PFSK-1 (cell line): ENCODE measurements at regions not wholly inside any gene's neighbourhood (a gene's known extent, or its start where the extent isn't known, plus 50 kb on each side); places are given as distances from the start of the nearest gene placed in this dataset.

Experiments used
- FOXP2 ChIP-seq: optimal IDR thresholded peaks from 2 replicates; pipeline ENCODE3; 2011; ENCODE audit warnings: borderline replicate concordance, control low read depth, inconsistent platforms; ENCODE audit not compliant: insufficient read depth; ENCODE audit errors: extremely low read length, extremely low read depth
- POLR2AphosphoS5 ChIP-seq: IDR thresholded peaks from 2 replicates; pipeline ENCODE4 v1.6.1; 2012; ENCODE audit warnings: low read depth, mild to moderate bottlenecking, control low read depth, low read length, moderate library complexity
- SIN3A ChIP-seq: IDR thresholded peaks from 2 replicates; pipeline ENCODE4 v1.6.1; 2012; ENCODE audit warnings: mild to moderate bottlenecking, low read length, moderate library complexity, borderline replicate concordance; ENCODE audit not compliant: insufficient read depth
- TAF1 ChIP-seq: IDR thresholded peaks from 2 replicates; pipeline ENCODE4 v1.6.1; 2012; ENCODE audit warnings: low read length, control low read depth, borderline replicate concordance; ENCODE audit not compliant: insufficient read depth
- TF ChIP-seq, protein P1 (sequence below), 2 experiments: IDR thresholded peaks; 2 replicates each; pipeline versions ENCODE4 v1.6.1 to v1.8.0; 2011 to 2012; ENCODE audit warnings: low read depth in 2 of 2, low read length in 2 of 2, control low read depth in 1 of 2, inconsistent platforms in 1 of 2, mild to moderate bottlenecking in 1 of 2, moderate library complexity in 1 of 2; ENCODE audit not compliant: insufficient read depth in 1 of 2

DNA sequence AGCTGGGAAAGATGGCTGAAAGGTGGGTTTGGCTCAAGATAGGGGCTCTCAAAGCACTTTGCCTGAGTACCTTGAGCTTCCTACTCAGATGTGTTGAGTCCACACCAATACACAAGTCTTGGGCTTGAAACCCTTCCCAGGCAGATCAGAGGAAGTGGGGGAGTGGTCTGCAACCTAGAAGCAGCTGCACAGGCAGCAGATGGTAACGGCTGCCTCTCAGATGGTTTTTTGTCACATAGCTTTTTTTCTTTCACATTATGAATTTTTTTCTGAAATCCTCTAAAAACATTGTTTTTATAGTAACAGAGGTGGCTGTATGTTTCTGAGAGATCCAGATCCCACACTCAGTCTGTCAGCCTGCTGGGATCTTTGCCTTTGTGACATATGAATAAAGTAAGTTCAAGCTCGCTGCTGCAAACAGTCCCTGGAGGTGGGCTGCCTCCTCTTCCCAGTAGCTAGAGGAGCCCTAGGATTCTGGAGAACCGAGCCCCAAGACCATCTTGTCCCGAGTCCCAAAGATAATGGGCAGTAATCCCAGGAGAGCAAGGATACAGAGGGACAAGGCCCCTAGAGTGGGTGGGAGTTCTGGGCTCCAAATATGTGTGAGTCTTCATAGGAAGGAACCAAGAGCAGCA lies 97.1 kb upstream of the TOP1 start:
- TF ChIP-seq SIN3A, result no peak
- no peak for TF ChIP-seq FOXP2
- no peak for TF ChIP-seq POLR2AphosphoS5
- TF ChIP-seq, protein P1, sequence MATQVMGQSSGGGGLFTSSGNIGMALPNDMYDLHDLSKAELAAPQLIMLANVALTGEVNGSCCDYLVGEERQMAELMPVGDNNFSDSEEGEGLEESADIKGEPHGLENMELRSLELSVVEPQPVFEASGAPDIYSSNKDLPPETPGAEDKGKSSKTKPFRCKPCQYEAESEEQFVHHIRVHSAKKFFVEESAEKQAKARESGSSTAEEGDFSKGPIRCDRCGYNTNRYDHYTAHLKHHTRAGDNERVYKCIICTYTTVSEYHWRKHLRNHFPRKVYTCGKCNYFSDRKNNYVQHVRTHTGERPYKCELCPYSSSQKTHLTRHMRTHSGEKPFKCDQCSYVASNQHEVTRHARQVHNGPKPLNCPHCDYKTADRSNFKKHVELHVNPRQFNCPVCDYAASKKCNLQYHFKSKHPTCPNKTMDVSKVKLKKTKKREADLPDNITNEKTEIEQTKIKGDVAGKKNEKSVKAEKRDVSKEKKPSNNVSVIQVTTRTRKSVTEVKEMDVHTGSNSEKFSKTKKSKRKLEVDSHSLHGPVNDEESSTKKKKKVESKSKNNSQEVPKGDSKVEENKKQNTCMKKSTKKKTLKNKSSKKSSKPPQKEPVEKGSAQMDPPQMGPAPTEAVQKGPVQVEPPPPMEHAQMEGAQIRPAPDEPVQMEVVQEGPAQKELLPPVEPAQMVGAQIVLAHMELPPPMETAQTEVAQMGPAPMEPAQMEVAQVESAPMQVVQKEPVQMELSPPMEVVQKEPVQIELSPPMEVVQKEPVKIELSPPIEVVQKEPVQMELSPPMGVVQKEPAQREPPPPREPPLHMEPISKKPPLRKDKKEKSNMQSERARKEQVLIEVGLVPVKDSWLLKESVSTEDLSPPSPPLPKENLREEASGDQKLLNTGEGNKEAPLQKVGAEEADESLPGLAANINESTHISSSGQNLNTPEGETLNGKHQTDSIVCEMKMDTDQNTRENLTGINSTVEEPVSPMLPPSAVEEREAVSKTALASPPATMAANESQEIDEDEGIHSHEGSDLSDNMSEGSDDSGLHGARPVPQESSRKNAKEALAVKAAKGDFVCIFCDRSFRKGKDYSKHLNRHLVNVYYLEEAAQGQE (IDR thresholded peaks at IDR 0.05; ENCODE audit: insufficient read depth in 1 of 2, low read depth in 2 of 2, low read length in 2 of 2), result no peak
- TF ChIP-seq TAF1, result no peak

DNA sequence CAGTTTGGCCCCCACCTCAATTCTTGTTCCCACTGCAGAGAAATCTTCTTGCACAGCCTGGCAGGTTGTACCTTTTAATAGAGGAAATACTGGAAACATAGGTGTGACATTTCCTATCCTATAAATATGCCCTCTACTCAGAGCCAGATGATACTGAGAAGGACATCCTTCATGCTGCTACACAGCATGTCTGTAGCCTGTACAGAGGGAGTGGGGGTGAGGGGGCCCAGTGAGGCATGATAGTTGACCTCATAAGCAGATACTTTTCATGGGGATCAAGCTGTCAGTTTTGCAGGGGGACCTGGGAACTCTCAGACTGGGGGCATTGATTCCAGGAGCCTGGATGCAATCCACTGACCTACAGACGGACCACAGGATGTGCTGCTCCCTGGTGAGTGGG lies 96.2 kb upstream of the TOP1 start:
- TF ChIP-seq TAF1 (no peak), FOXP2 (no peak), SIN3A (no peak), POLR2AphosphoS5 (no peak)
- TF ChIP-seq, protein P1 (IDR thresholded peaks at IDR 0.05; ENCODE audit: insufficient read depth in 1 of 2, low read depth in 2 of 2, low read length in 2 of 2), result no peak

DNA sequence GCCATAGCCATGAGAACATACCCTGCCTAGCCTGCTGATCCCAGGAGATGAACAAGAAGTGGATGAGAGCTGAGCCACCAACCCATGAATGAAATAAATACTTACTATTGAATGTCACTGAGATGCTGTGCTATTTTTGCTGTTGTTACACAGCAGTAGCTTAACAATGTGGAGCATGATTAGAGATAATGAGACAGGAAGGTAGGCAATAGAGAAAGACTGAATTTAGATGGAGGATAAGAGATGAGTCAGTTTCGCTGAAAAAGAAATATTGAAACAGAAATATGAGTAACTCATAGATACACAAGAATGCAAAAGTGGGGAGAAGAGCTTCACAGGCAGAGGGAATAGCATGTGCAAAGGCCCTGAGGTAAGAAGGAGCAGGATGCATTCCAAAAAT lies 94.9 kb upstream of the TOP1 start:
- TF ChIP-seq TAF1 (no peak), FOXP2 (no peak), POLR2AphosphoS5 (no peak), SIN3A (no peak)
- TF ChIP-seq, protein P1 (IDR thresholded peaks at IDR 0.05; ENCODE audit: insufficient read depth in 1 of 2, low read depth in 2 of 2, low read length in 2 of 2), result no peak

DNA sequence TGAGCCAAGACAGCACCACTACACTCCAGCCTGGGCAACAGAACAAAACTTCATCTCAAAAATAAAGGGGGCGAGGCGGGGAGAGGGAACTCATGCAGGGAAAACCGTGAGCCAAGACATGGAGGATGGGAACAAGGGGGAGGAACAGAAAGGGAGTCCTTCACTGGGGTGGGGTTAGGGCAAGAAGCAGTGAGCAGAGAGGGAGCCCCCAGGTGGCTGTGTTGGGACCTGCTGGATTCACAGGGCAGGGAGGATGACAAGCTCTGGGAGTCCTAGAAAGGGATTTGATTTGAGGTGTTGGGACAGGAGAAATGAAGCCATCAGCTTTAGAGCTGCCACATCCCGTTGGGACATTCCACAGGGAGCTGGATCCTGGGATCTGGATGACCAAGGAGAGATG lies 90.6 kb upstream of the TOP1 start:
- no peak for TF ChIP-seq POLR2AphosphoS5
- no peak for TF ChIP-seq TAF1
- no peak for TF ChIP-seq FOXP2

DNA sequence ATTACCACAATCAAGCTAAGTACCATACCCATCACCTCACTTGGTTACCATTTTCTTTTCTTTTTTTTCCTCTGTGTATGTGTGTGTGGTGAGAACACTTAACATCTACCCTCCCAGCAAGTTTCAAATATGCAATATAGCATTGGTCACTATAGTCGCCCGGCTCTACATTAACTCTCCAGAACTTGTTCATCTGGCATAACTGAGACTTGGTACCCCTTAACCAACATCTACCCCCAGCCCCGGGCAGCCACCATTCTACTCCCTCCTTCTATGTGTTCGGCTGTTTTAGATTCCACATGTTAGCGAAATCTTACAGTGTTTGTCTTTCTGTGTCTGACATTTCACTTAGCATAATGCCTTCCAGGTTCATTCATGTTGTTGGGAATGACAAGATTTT lies 89.0 kb upstream of the TOP1 start:
- TF ChIP-seq TAF1 (no peak), FOXP2 (no peak), SIN3A (no peak), POLR2AphosphoS5 (no peak)
- TF ChIP-seq, protein P1 (IDR thresholded peaks at IDR 0.05; ENCODE audit: insufficient read depth in 1 of 2, low read depth in 2 of 2, low read length in 2 of 2), result no peak
